OCI-LY1 (cell line): ENCODE measurements at regions not wholly inside any gene's neighbourhood (a gene's known extent, or its start where the extent isn't known, plus 50 kb on each side); places are given as distances from the start of the nearest gene placed in this dataset.

Experiments
- H2AFZ ChIP-seq: fragments of 200-600 bp; sonication (generic), shearing (Covaris generic); 2 replicates; pipeline ENCODE4 v1.6.0; 2014; ENCODE audit warnings: antibody characterized with exemption, mild to moderate bottlenecking, low read length
- H3F3A ChIP-seq: fragments of 200-600 bp; sonication (generic), shearing (Covaris generic); 2 replicates; pipeline ENCODE4 v1.6.0; 2014; ENCODE audit warnings: mild to moderate bottlenecking, antibody characterized with exemption, low read length, moderate library complexity; ENCODE audit not compliant: insufficient read depth
- H3K27ac ChIP-seq: fragments of 200-600 bp; sonication (generic); 2 replicates; pipeline ENCODE4 v1.5.1; 2014; ENCODE audit warnings: low read length, mixed run types, mild to moderate bottlenecking, low read depth; ENCODE audit not compliant: poor library complexity, severe bottlenecking
- H3K27me3 ChIP-seq: fragments of 200-600 bp; sonication (generic); 2 replicates; pipeline ENCODE4 v1.6.0; 2014; ENCODE audit warnings: antibody characterized with exemption, mild to moderate bottlenecking, low read length, moderate library complexity; ENCODE audit not compliant: insufficient read depth
- H3K36me3 ChIP-seq: fragments of 200-600 bp; sonication (generic); 2 replicates; pipeline ENCODE4 v1.6.1; 2014; ENCODE audit warnings: mild to moderate bottlenecking, antibody characterized with exemption, low read length, moderate library complexity, mixed read lengths; ENCODE audit not compliant: insufficient read depth
- H3K4me1 ChIP-seq: fragments of 200-600 bp; sonication (generic); 2 replicates; pipeline ENCODE4 v1.5.1; 2014; ENCODE audit warnings: mild to moderate bottlenecking, low read length, moderate library complexity; ENCODE audit not compliant: insufficient read depth, severe bottlenecking
- H3K4me2 ChIP-seq: fragments of 200-600 bp; sonication (generic), shearing (Covaris generic); 2 replicates; pipeline ENCODE4 v1.6.1; 2014; ENCODE audit warnings: low read length
- H3K4me3 ChIP-seq: fragments of 200-600 bp; sonication (generic); 2 replicates; pipeline ENCODE4 v1.5.1; 2014; ENCODE audit warnings: low read length, low read depth, mild to moderate bottlenecking, mixed read lengths; ENCODE audit not compliant: poor library complexity, severe bottlenecking
- H3K79me2 ChIP-seq: fragments of 200-600 bp; shearing (Covaris generic); 2 replicates; pipeline ENCODE4 v1.6.1; 2016; ENCODE audit warnings: mixed run types, low read length, mixed read lengths; ENCODE audit not compliant: insufficient read depth
- H3K9ac ChIP-seq: fragments of 200-600 bp; sonication (generic), shearing (Covaris generic); 2 replicates; pipeline ENCODE4 v1.6.1; 2014; ENCODE audit warnings: mild to moderate bottlenecking, low read length, mixed read lengths
- H3K9me2 ChIP-seq: fragments of 200-600 bp; sonication (generic), shearing (Covaris generic); 2 replicates; pipeline ENCODE4 v1.6.1; 2014; ENCODE audit warnings: low read depth, mild to moderate bottlenecking, low read length, mixed read lengths
- H3K9me3 ChIP-seq: fragments of 200-600 bp; shearing (Covaris generic); 2 replicates; pipeline ENCODE4 v1.6.1; 2014; ENCODE audit warnings: low read length, mixed read lengths
- H4K20me1 ChIP-seq: fragments of 200-600 bp; sonication (generic), shearing (Covaris generic); 2 replicates; pipeline ENCODE4 v1.6.0; 2016; ENCODE audit warnings: mild to moderate bottlenecking, low read length; ENCODE audit not compliant: insufficient read depth
- CTCF ChIP-seq: fragments of 200-600 bp; sonication (generic), shearing (Covaris generic); IDR thresholded peaks from 2 replicates; pipeline ENCODE4 v1.5.1; 2017; ENCODE audit warnings: mild to moderate bottlenecking, antibody characterized with exemption, low read length, moderate library complexity, mixed read lengths
- EZH2 ChIP-seq: fragments of 200-600 bp; sonication (generic), shearing (Covaris generic); IDR thresholded peaks from 2 replicates; pipeline ENCODE4 v1.8.0; 2017; ENCODE audit warnings: borderline replicate concordance, mixed run types, mild to moderate bottlenecking, antibody characterized with exemption, low read length, moderate library complexity, mixed read lengths

GRCh38 chr7:79681454-79681853, 228.0 kb upstream of the MAGI2 start:
- TF ChIP-seq EZH2, result no peak
- TF ChIP-seq CTCF, result no peak
- Histone ChIP-seq H3K79me2 (no peaks in the 10 kb centered on the region), H3K4me2 (no peak overlapping the region), H3F3A (no peaks in the 10 kb centered on the region), H3K27me3 (no peaks in the 10 kb centered on the region), H3K9ac (no peak overlapping the region), H3K27ac (no peak overlapping the region), H3K4me1 (no peaks in the 10 kb centered on the region), H3K4me3 (no peak overlapping the region), H3K9me3 (no peaks in the 10 kb centered on the region), H4K20me1 (no peaks in the 10 kb centered on the region), H3K36me3 (no peaks in the 10 kb centered on the region), H2AFZ (no peak overlapping the region), H3K9me2 (no peaks in the 10 kb centered on the region)

- H3K4me2 ChIP-seq, result no peak overlapping the region
- no peak overlapping the region for H3K4me3 ChIP-seq
- H3K27ac ChIP-seq, result no peak overlapping the region
- no peak overlapping the region for H3K9ac ChIP-seq
- no peaks in the 10 kb centered on the region for H3K27me3 ChIP-seq
- H2AFZ ChIP-seq, result no peak overlapping the region
- TF ChIP-seq EZH2, result no peak
- peaks cover 3% of the 10 kb centered on the region; the same call in 1 of the 2 replicates for H3K9me2 ChIP-seq
- H3K79me2 ChIP-seq, result no peaks in the 10 kb centered on the region
- no peaks in the 10 kb centered on the region for H3K36me3 ChIP-seq
- H3K9me3 ChIP-seq, result no peaks in the 10 kb centered on the region
- no peaks in the 10 kb centered on the region for H3K4me1 ChIP-seq
- no peaks in the 10 kb centered on the region for H3F3A ChIP-seq
- no peaks in the 10 kb centered on the region for H4K20me1 ChIP-seq
These were observed 220.5 kb upstream of the MAGI2 start for GRCh38 chr7:79673969-79674368.

GRCh38 chr7:79673421-79673820, 220.0 kb upstream of the MAGI2 start:
- Histone ChIP-seq H3K9me2 (peaks cover 3% of the 10 kb centered on the region; the same call in 1 of the 2 replicates), H3K4me2 (no peak overlapping the region), H3K4me1 (no peaks in the 10 kb centered on the region), H3K9ac (no peak overlapping the region), H3K9me3 (no peaks in the 10 kb centered on the region), H2AFZ (no peak overlapping the region), H3K36me3 (no peaks in the 10 kb centered on the region), H3K27me3 (no peaks in the 10 kb centered on the region), H3K4me3 (no peak overlapping the region), H3K27ac (no peak overlapping the region), H3F3A (no peaks in the 10 kb centered on the region), H3K79me2 (no peaks in the 10 kb centered on the region), H4K20me1 (no peaks in the 10 kb centered on the region)
- no peak for TF ChIP-seq CTCF
- TF ChIP-seq EZH2, result no peak

- no peak overlapping the region for H3K9ac ChIP-seq
- H3K4me3 ChIP-seq, result no peak overlapping the region
- H3K9me3 ChIP-seq, result no peaks in the 10 kb centered on the region
- no peak overlapping the region for H3K4me2 ChIP-seq
- no peaks in the 10 kb centered on the region for H3K36me3 ChIP-seq
- H3K79me2 ChIP-seq, result no peaks in the 10 kb centered on the region
- H3F3A ChIP-seq, result no peaks in the 10 kb centered on the region
- H3K27ac ChIP-seq, result no peak overlapping the region
- TF ChIP-seq CTCF (no peak), EZH2 (no peak)
- no peaks in the 10 kb centered on the region for H3K9me2 ChIP-seq
- H4K20me1 ChIP-seq, result no peaks in the 10 kb centered on the region
- H3K27me3 ChIP-seq, result no peaks in the 10 kb centered on the region
- no peaks in the 10 kb centered on the region for H3K4me1 ChIP-seq
- no peak overlapping the region for H2AFZ ChIP-seq
These were observed 214.8 kb upstream of the MAGI2 start for GRCh38 chr7:79668292-79668691.
